Hematopoietic multipotent progenitor cell treated with erythropoietin and hydrocortisone succinate and interleukin-3 and kit ligand, for 8 days (in vitro differentiated cells): ENCODE measurements at regions not wholly inside any gene's neighbourhood (a gene's known extent, or its start where the extent isn't known, plus 50 kb on each side); places are given as distances from the start of the nearest gene placed in this dataset.
"Not testable (repeated sequence)": the region's sequence is repeated elsewhere in the genome, so short reads cannot be mapped to it uniquely, and the experiment has no call there.

Source experiments
- DNase-seq: peaks from one replicate; pipeline ENCODE4 v3.0.0-alpha.2; 2015

DNA sequence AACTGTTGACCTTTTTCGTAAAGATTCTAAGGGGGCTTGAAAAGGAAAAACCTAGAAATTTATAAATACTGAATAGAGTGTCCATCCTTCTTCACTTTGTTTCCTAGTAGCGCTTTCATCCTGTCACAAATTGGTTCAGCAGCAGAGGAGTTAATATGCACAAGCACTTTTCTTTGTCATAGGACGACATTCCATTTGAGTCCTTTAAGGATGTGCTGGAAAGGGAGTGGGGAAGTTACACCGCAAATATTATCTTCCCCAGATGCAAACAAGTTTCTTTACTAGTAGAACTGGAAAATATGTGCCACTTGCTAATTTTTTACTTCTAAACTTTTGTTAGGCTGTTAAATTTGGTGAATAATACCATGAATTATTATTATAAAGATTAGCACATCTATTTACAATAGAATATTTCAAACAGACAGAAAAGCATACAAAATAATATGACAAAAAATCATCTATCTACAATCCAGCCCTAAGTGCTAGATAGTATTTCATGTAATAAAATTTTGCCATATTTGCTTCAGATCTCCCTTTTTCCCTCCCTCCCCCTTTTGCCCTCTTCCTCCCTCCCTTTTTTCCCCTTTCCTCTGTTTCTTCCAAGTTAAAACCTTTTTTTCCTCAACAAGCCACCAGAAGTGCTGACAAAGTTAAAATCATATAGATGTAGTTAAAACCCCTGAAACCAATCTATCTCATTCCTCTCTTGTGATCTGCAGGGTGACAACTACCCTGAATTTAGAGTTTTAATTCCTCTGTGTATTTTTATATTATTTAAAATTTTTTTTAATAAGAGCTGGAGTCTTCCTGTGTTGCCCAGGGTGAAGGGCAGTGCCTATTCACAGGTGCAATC lies 50.5 kb upstream of the MAP4K3 start:
- no peak for DNase-seq

DNA sequence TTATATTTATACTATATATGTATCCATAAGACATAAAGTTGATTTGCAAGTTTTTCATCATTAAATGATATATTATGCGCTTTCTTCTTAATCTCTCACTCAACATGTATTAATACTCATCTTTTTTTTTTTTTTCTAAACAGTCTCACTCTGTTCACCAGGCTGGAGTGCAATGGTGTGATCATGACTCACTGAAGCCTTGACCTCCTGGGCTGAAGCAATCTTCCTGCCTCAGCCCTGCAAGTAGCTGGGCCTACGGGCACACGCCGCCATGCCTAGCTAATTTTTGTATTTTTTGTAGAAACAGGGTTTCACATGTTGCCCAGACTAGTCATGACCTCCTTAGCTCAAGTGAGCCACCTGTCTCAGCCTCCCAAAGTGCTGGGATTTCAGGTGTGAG lies 51.4 kb upstream of the MAP4K3 start:
- DNase-seq, result no peak

DNA sequence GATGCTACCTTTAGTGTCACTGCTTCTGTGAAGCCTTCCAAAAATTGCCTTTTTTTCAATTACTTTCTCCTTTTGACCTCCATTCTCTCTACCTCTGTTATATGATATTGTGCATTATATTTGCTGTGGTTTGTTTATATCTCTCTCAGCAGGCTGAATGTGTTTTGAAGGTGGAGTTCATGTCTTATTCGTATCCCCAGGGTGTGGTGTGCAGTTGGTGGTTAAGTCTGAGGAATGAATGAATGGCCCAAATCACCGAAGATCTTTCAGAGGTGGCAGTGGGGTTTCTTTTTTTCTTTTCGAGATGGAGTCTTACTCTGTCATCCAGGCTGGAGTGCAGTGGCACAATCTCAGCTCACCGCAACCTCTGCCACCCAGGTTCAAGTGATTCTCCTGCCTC lies 53.5 kb upstream of the MAP4K3 start:
- DNase-seq, result no peak

DNA sequence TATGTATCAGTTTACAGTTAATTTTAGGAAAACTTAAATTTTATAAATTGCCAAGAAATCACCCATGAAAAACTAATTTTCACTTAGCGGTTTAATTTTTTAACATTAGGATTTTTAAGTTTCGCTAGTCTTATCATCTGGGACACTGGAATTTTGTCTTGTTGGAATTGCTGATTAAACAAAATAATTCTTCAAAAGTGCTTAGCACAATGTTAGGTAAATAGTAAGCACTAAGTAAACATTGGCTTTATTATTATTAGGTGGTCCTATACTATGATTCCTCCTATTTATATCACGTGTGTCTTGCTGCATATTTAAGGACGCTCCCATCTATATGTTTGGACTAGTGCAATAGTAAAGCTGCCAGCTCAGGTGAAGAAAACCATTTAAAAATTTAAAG lies 54.6 kb upstream of the MAP4K3 start:
- DNase-seq, result no peak

- peak; percentile 15 for DNase-seq
Measured at GRCh38 chr2:39492095-39492590, 55.1 kb upstream of the MAP4K3 start.

DNA sequence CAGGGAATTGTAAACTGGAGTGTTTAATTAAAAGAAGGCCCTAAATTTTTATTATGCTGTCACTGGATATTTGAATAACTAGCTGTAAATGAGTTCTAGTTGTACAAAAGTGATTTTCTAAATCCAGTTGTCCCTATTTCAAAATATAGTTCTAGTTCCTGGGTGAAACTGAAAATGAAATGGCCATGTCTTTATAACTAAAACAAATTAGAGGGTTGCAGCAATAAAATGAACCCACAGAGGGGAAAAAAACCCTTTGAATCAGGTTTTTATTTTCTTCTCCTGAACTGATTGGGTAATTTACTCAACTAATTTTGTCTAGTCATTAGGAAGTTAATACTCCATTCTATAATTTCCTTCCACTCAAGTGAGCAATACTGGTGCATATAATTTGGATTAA lies 55.6 kb upstream of the MAP4K3 start:
- no peak for DNase-seq

- no peak for DNase-seq
Measured at GRCh38 chr2:39494784-39495251, 57.7 kb upstream of the MAP4K3 start.

- no peak for DNase-seq
Measured at GRCh38 chr2:39497082-39497801, 60.2 kb upstream of the MAP4K3 start.

DNA sequence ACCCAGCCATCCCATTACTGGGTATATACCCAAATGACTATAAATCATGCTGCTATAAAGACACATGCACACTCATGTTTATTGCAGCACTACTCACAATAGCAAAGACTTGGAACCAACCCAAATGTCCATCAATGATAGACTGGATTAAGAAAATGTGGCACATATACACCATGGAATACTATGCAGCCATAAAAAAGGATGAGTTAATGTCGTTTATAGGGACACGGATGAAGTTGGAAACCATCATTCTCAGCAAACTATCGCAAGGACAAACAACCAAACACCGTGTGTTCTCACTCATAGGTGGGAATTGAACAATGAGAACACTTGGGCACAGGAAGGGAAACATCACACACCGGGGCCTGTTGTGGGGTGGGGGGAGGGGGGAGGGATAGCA lies 61.1 kb upstream of the MAP4K3 start:
- DNase-seq, result not testable (repeated sequence)

- no peak for DNase-seq
Measured at GRCh38 chr2:39498786-39499185, 61.7 kb upstream of the MAP4K3 start.

GRCh38 chr2:39499336-39499735 lies 62.3 kb upstream of the MAP4K3 start:
- DNase-seq, result no peak

DNA sequence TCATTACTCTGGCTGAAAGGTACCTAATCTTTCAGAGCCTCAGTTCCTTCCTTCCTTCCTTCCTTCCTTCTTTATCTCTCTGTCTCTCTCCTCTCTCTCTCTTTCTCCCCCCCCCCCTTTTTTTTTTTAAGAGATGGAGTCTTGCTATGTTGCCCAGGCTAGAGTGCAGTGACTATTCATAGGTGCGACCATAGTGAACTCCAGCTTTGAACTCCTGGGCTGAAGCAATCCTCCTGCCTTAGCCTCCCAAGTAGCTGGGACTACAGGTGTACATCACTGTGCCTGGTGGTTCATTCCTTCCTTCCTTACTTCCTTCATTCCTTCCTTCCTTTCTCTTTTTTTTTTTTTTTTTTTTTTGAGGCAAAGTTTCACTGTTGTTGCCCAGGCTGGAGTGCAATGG lies 64.3 kb upstream of the MAP4K3 start:
- DNase-seq, result no peak

DNA sequence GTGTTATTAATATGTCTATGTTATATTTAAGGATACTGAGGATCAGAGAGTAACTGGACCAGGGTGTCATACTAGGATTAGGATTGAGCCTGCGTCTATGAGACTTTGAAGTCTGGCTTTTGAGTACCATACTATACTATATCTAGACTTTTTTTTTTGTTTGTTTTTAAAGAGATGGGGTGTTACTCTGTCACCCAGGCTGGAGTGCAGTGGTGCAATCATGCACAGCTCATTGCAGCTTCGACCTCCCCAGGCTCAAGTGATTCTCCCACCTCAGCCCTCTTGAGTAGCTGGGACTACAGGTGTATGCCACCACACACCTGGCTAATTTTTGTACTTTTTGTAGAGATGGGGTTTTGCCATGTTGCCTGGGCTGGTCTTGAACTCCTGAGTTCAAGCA lies 66.2 kb upstream of the MAP4K3 start:
- DNase-seq, result no peak

DNA sequence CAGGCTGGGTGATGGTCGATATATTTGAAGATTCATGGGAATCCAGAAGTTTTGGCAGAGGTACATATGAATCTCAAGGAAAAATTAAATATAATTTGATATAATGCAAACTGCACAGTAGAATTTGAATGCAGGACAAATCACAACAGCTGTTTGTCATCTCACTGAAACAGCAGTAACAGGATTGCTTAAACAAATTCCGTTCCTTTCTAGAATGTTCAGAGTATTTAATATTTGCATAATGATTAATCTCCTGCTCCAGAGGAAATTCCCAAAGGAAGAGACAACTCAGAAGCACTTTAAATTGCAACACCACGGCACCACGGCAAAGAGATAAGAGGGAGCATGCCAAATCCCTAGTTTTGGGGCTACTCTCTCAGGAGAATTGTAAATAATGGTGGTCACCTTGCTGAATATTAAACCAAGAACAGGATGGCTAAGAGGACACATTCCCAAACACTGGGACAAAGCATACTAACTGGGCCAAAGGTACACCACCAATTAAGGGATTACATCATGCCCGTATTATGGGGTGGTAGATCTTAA lies 67.8 kb upstream of the MAP4K3 start:
- no peak for DNase-seq

GRCh38 chr2:39506215-39506614 lies 69.1 kb upstream of the MAP4K3 start:
- DNase-seq, result no peak

- DNase-seq, result no peak
Measured at GRCh38 chr2:39508198-39508597, 71.1 kb upstream of the MAP4K3 start.

GRCh38 chr2:39510140-39510539 lies 73.1 kb upstream of the MAP4K3 start:
- DNase-seq, result no peak

DNA sequence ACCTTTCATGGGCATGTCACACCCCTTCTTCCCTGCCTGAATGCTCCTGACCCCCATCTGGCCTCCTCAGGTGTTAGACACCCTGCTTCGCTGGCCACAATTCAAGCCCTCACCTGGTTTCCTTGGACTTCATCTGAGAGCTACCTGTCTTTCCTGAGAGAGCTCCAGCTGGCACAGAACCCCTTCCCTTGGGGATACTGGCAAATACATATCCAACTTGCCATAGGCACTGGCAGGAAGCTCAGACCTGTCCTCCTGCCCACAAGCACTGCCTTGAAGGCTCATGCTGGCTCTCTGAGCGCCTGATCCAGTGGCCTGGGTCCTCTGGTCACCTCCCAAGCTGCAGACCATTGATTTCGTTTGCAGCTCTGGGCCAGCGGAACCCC lies 74.1 kb upstream of the MAP4K3 start:
- no peak for DNase-seq

DNA sequence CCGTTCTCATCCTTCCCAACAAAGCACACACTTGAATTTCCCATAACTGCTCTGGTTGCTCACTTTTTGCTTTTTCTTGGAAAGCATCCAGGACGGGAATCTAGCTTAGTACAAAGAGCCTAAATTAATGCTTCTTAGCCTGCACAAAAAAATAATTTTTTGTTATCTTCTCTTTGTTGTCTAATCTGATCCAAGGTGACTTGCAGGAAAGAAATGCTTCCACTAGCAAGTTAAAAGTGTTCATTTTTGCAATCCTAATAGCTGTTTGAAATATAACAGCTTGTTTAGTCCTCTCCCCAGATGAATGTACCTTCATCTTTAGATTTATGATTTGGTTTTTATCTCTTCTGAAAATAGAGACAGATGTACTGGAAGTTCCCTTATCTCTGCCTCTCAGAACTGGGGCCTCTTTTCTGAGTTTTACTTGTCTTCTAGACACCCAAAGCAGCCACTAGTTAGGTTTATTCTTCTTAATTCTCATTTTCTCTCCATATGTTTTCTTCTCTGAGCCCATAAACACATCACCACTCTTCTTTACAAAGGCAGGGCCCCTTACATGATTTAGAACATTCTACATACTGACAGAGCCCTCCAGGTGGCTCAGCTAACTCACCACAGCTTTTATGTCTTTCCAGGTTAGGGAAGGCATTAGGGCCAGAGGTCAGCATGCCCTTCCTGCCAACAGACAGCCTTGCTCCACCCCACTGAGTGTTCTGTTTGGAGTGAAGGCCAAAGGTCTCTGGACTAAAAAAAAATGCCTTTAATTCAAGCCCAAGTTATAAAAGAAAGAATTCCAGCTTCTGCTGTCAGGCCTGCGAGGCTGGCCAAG lies 74.7 kb upstream of the MAP4K3 start:
- DNase-seq, result peak; percentile 74

DNA sequence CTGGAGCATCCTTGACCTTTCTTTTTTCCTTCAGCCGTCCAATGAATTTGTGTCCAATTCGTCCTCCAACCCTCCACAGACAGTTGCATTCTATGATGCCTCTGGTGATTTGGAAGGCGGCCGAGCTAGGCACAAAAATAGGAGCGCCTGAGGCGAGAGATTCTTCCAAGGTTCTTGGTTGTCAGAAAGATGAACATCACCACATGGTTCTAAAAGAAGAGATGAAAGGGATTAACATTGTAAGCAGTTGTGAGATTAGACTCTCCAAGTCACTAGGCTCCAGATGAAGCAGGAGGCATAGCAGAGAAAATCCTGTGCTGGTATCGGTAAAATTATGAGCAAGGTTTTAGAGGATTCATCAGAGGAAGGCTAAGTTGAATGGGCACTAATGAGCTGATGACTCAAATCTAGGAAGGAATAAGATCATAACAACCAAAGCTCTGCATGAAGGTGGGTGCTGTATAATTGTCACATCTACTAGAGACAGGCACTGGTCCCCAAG lies 75.4 kb upstream of the MAP4K3 start:
- DNase-seq, result no peak

GRCh38 chr2:39512941-39513340 lies 75.9 kb upstream of the MAP4K3 start:
- no peak for DNase-seq

- DNase-seq, result peak; percentile 79
Measured at GRCh38 chr2:39513641-39514094, 76.6 kb upstream of the MAP4K3 start.

- no peak for DNase-seq
Measured at GRCh38 chr2:39514825-39515224, 77.7 kb upstream of the MAP4K3 start.
